ENCODE measurements at regions not wholly inside any gene's neighbourhood (a gene's known extent, or its start where the extent isn't known, plus 50 kb on each side); places are given as distances from the start of the nearest gene placed in this dataset.

DNA sequence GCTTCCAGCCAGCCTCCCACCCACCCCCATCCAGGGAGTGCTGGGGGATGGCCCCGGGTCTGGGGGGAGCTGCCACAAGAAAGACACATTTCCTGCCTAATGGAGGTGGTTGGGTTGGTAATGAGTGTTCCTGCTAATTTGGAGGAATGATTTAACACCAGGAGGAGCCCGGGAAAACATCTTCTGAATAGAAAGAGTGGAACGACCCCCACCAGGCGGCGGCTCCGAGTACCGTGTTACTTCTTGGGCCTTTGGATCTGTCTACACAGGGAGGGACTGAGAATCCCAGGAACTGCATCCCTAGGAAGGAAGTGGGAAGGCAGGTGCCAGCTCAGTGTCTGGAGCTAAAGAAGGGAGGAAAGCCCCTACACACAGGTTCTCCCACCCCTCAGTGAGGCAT, 64.6 kb downstream of the TSPAN17 start:
- no peak overlapping the region for H3K27ac ChIP-seq (ENCODE audit: low read depth, low read length)
- no peak overlapping the region for H3K9ac ChIP-seq (ENCODE audit: low read depth in 1 of 2, low read length in 2 of 2)
- no peaks in the 10 kb centered on the region for H3K36me3 ChIP-seq (ENCODE audit: control insufficient read depth in 1 of 2, insufficient read depth in 2 of 2, low read length in 2 of 2)
- H3K4me3 ChIP-seq (ENCODE audit: low read depth in 1 of 2, low read length in 2 of 2), result no peak overlapping the region
- H3K4me1 ChIP-seq (ENCODE audit: control insufficient read depth in 1 of 2, insufficient read depth in 2 of 2, low read length in 2 of 2), result no peaks in the 10 kb centered on the region
- H3K27me3 ChIP-seq (ENCODE audit: control insufficient read depth in 1 of 2, insufficient read depth in 2 of 2, low read length in 2 of 2), result peaks cover 5 to 10% of the 10 kb centered on the region in 2 donors
- H3K9me3 ChIP-seq (ENCODE audit: control insufficient read depth in 1 of 2, low read length in 2 of 2), result no peaks in the 10 kb centered on the region

DNA sequence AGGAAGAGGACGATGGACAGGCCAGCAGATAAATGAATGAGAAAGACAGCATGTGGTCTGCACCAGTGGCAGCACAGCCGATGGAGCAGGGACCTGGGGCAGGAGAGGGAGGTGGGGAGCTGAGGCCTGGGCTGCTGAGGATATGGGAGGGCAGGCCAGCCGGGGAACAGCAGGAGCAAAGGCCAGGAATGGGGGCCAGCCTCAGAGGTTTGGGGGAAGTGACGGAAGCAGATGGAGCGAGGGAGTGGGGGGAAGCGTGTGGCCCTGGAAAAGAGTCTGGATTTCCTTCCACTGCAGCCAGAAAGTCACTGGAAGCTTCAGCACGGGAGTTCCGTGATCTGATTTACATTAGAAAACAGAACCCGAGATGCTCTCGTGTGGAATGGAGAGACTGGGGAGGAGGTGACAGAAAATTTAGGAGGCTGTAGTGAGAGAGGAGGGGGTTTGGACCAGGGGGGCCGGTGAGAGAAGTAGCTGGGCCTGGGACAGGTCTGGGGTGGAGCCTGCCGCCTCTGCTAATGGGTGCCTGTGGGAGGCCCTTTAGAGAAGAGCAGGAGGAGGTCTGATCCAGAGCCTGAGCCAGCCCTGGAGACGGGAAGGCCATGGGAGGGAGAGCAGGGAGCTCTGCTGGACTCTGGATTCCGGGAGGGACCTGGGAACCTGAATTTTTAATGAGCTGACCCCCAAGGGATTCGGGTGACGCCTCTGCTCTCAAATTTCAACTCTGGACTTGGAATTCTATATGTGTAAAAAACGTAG, 65.4 kb downstream of the TSPAN17 start:
- no peaks in the 10 kb centered on the region for H3K9me3 ChIP-seq (ENCODE audit: control insufficient read depth in 1 of 2, low read length in 2 of 2)
- H3K36me3 ChIP-seq (ENCODE audit: control insufficient read depth in 1 of 2, insufficient read depth in 2 of 2, low read length in 2 of 2), result no peaks in the 10 kb centered on the region
- H3K27me3 ChIP-seq (ENCODE audit: control insufficient read depth in 1 of 2, insufficient read depth in 2 of 2, low read length in 2 of 2), result peaks cover 5 to 13% of the 10 kb centered on the region in 2 donors
- no peak overlapping the region for H3K27ac ChIP-seq (ENCODE audit: low read depth, low read length)
- no peak overlapping the region for H3K4me3 ChIP-seq (ENCODE audit: low read depth in 1 of 2, low read length in 2 of 2)
- H3K4me1 ChIP-seq (ENCODE audit: control insufficient read depth in 1 of 2, insufficient read depth in 2 of 2, low read length in 2 of 2), result no peaks in the 10 kb centered on the region
- H3K9ac ChIP-seq (ENCODE audit: low read depth in 1 of 2, low read length in 2 of 2), result no peak overlapping the region

DNA sequence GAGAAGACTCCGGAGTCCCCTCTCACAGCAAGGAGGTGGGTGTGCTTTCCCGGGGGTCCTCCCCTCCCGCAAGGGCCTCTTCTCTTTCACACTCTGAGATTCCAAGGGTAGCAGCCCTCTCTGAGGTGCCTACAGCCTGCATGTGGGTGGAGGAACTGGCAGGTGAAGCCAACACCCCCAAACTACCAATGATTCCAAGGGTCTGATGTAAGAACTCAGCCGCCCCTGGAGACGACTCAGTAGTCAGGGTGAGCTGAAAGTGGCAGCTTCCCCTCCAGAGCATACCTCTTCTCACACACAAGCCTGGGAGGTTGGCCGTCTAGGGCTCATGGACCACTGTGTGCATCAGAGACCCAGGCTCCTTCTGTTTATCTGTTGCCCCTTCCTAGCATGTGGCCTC, 66.1 kb downstream of the TSPAN17 start:
- no peak overlapping the region for H3K9ac ChIP-seq (ENCODE audit: low read depth in 1 of 2, low read length in 2 of 2)
- no peak overlapping the region for H3K27ac ChIP-seq (ENCODE audit: low read depth, low read length)
- H3K36me3 ChIP-seq (ENCODE audit: control insufficient read depth in 1 of 2, insufficient read depth in 2 of 2, low read length in 2 of 2), result no peaks in the 10 kb centered on the region
- H3K27me3 ChIP-seq (ENCODE audit: control insufficient read depth in 1 of 2, insufficient read depth in 2 of 2, low read length in 2 of 2), result peaks cover 5 to 13% of the 10 kb centered on the region in 2 donors
- no peaks in the 10 kb centered on the region for H3K4me1 ChIP-seq (ENCODE audit: control insufficient read depth in 1 of 2, insufficient read depth in 2 of 2, low read length in 2 of 2)
- H3K9me3 ChIP-seq (ENCODE audit: control insufficient read depth in 1 of 2, low read length in 2 of 2), result no peaks in the 10 kb centered on the region
- no peak overlapping the region for H3K4me3 ChIP-seq (ENCODE audit: low read depth in 1 of 2, low read length in 2 of 2)

DNA sequence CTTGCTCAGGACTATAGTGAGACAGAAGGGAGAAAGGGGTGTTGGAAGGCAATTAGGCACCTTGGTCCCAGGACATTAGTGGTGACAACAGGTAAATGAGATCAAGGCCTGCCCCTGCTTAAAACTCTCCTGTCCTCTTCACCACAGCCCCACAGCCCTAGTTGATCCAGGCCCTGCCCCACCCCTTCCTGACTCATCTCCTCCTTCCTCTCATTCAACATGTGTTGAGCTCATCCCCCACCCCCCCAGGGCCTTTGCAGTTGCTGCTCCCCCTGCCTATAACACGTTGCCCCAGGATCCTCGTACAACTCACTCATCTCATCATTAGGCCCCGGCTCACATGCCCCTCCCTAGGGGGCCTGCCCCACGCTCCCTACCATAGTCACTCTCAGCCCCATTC, 66.8 kb downstream of the TSPAN17 start:
- H3K36me3 ChIP-seq (ENCODE audit: control insufficient read depth in 1 of 2, insufficient read depth in 2 of 2, low read length in 2 of 2), result no peaks in the 10 kb centered on the region
- peaks cover 5 to 15% of the 10 kb centered on the region in 2 donors for H3K27me3 ChIP-seq (ENCODE audit: control insufficient read depth in 1 of 2, insufficient read depth in 2 of 2, low read length in 2 of 2)
- no peak overlapping the region for H3K4me3 ChIP-seq (ENCODE audit: low read depth in 1 of 2, low read length in 2 of 2)
- no peak overlapping the region for H3K9ac ChIP-seq (ENCODE audit: low read depth in 1 of 2, low read length in 2 of 2)
- no peak overlapping the region for H3K27ac ChIP-seq (ENCODE audit: low read depth, low read length)
- H3K9me3 ChIP-seq (ENCODE audit: control insufficient read depth in 1 of 2, low read length in 2 of 2), result no peaks in the 10 kb centered on the region
- no peaks in the 10 kb centered on the region for H3K4me1 ChIP-seq (ENCODE audit: control insufficient read depth in 1 of 2, insufficient read depth in 2 of 2, low read length in 2 of 2)

DNA sequence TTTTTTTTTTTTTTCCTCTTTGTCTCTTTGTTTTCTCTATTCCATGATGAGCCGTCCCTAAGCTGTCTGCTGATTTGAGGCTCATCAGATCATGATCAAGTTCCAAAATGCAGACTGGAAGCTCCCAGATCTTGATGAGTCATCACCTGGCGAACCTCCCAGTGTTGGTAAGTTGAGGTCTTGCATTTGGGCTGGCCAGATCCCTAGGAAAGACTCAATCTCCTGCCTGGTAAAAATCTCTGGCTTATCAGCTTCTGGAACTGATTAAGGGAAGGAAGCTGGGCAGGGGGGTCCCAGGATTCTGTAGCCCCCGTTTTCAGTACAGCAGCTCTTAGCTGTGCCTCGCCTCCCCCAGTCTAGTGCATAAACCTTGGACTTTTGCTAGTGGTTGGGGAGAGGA, 69.0 kb downstream of the TSPAN17 start:
- H3K27ac ChIP-seq (ENCODE audit: low read depth, low read length), result no peak overlapping the region
- no peaks in the 10 kb centered on the region for H3K4me1 ChIP-seq (ENCODE audit: control insufficient read depth in 1 of 2, insufficient read depth in 2 of 2, low read length in 2 of 2)
- H3K4me3 ChIP-seq (ENCODE audit: low read depth in 1 of 2, low read length in 2 of 2), result no peak overlapping the region
- H3K9me3 ChIP-seq (ENCODE audit: control insufficient read depth in 1 of 2, low read length in 2 of 2), result no peaks in the 10 kb centered on the region
- H3K9ac ChIP-seq (ENCODE audit: low read depth in 1 of 2, low read length in 2 of 2), result no peak overlapping the region
- no peaks in the 10 kb centered on the region for H3K36me3 ChIP-seq (ENCODE audit: control insufficient read depth in 1 of 2, insufficient read depth in 2 of 2, low read length in 2 of 2)
- H3K27me3 ChIP-seq (ENCODE audit: control insufficient read depth in 1 of 2, insufficient read depth in 2 of 2, low read length in 2 of 2), result peaks cover 0 to 27% of the 10 kb centered on the region in 2 donors

DNA sequence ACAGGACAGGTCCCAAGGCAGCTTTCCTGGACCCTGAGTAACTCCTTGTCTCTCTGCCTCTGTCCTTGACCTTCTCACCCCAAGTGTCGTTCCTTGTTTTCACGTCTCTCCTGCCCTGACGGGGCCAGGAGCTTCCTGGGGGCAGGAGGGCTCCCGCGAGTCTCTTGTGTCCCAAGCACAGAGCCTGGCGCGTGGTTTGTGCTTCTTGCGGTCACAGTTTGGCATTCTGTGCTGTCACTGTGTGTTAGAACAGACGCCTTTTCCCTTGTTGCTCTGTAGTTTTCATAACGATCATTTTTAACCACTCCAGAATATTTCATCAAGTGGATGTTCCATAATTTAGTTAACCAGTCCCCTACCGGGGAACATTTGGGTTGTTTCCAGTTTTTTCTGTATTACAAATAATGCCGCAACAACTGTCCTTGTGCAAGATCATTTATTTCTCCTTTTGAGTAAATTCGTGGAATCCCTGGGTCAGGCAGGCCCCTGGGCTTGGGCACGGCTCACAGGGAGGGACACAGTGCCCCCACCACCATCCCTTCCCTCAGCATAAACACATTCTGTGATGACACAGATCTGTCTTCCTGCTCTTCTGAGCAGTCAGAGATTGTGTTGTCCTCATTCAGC, 71.9 kb downstream of the TSPAN17 start:
- Histone ChIP-seq H3K4me3 (ENCODE audit: low read depth in 1 of 2, low read length in 2 of 2) (no peak overlapping the region), H3K9ac (ENCODE audit: low read depth in 1 of 2, low read length in 2 of 2) (no peak overlapping the region), H3K27me3 (ENCODE audit: control insufficient read depth in 1 of 2, insufficient read depth in 2 of 2, low read length in 2 of 2) (peaks cover 0 to 31% of the 10 kb centered on the region in 2 donors), H3K36me3 (ENCODE audit: control insufficient read depth in 1 of 2, insufficient read depth in 2 of 2, low read length in 2 of 2) (no peaks in the 10 kb centered on the region), H3K27ac (ENCODE audit: low read depth, low read length) (no peak overlapping the region), H3K4me1 (ENCODE audit: control insufficient read depth in 1 of 2, insufficient read depth in 2 of 2, low read length in 2 of 2) (no peaks in the 10 kb centered on the region), H3K9me3 (ENCODE audit: control insufficient read depth in 1 of 2, low read length in 2 of 2) (no peaks in the 10 kb centered on the region)

DNA sequence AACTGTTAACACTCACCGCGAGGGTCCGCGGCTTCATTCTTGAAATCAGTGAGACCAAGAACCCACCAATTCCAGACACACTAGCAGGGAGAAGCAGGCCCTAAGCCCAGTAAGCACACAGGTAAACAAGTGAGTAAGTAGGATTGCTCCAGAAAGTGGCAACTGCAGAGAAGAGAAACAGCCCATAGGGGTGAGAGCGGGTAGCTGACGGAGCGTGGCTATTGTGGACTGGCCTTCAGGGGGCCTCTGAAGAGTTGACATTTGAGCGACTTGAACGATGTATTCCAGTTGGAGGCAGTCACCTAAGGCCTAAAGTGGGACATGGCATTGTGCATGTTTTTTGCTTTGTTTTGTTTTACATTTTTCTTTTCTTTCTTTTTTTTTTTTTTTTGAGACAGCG, 74.2 kb downstream of the TSPAN17 start:
- Histone ChIP-seq H3K9me3 (ENCODE audit: control insufficient read depth in 1 of 2, low read length in 2 of 2) (no peaks in the 10 kb centered on the region), H3K9ac (ENCODE audit: low read depth in 1 of 2, low read length in 2 of 2) (no peak overlapping the region), H3K4me3 (ENCODE audit: low read depth in 1 of 2, low read length in 2 of 2) (no peak overlapping the region), H3K4me1 (ENCODE audit: control insufficient read depth in 1 of 2, insufficient read depth in 2 of 2, low read length in 2 of 2) (no peaks in the 10 kb centered on the region), H3K36me3 (ENCODE audit: control insufficient read depth in 1 of 2, insufficient read depth in 2 of 2, low read length in 2 of 2) (no peaks in the 10 kb centered on the region), H3K27ac (ENCODE audit: low read depth, low read length) (no peak overlapping the region), H3K27me3 (ENCODE audit: control insufficient read depth in 1 of 2, insufficient read depth in 2 of 2, low read length in 2 of 2) (peaks cover 0 to 36% of the 10 kb centered on the region in 2 donors)

DNA sequence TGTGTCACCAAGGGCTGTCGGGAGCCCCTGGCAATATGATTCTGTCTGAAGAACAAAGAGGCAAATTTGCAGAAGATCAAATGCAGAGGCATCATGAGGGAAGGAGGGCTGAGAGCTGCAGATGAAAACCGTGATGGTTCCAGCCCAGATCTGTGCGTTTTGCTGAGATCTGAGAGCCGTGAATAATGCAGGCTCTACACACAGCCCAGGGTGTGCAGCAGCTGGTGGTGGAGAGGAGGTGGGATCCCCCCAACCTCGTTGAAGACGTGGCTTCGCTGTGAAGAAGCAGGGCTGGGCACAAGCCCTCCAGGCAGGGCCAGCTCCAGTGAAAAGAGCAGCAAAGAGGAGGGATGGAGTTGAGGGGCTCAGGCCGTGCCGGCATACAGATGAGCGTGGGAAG, 75.5 kb downstream of the TSPAN17 start:
- Histone ChIP-seq H3K9ac (ENCODE audit: low read depth in 1 of 2, low read length in 2 of 2) (no peak overlapping the region), H3K27me3 (ENCODE audit: control insufficient read depth in 1 of 2, insufficient read depth in 2 of 2, low read length in 2 of 2) (peaks cover 0 to 30% of the 10 kb centered on the region in 2 donors), H3K4me1 (ENCODE audit: control insufficient read depth in 1 of 2, insufficient read depth in 2 of 2, low read length in 2 of 2) (no peaks in the 10 kb centered on the region), H3K9me3 (ENCODE audit: control insufficient read depth in 1 of 2, low read length in 2 of 2) (no peaks in the 10 kb centered on the region), H3K4me3 (ENCODE audit: low read depth in 1 of 2, low read length in 2 of 2) (no peak overlapping the region), H3K27ac (ENCODE audit: low read depth, low read length) (no peak overlapping the region), H3K36me3 (ENCODE audit: control insufficient read depth in 1 of 2, insufficient read depth in 2 of 2, low read length in 2 of 2) (no peaks in the 10 kb centered on the region)

DNA sequence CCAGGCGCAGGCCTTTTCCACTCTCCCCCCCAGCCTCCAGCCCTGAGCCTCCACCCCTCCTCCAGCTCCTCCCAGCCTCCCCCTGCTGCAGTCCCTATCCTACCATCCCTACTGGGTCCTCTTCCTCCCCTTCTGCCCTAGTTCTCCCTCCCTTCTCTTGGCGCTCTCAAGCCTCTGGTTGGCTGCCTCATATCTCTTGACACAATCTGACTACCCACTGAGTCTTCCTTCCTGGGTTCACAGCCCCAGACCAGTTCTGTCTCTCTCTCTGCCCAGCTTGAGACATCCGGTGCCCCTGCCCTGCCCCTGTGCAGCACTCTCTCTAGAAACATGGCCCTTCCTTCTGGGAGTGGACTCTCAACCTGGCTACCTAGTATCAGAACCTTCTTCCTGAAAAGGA, 76.2 kb downstream of the TSPAN17 start:
- Histone ChIP-seq H3K9me3 (ENCODE audit: control insufficient read depth in 1 of 2, low read length in 2 of 2) (no peaks in the 10 kb centered on the region), H3K4me1 (ENCODE audit: control insufficient read depth in 1 of 2, insufficient read depth in 2 of 2, low read length in 2 of 2) (no peaks in the 10 kb centered on the region), H3K27me3 (ENCODE audit: control insufficient read depth in 1 of 2, insufficient read depth in 2 of 2, low read length in 2 of 2) (peaks cover 0 to 30% of the 10 kb centered on the region in 2 donors), H3K36me3 (ENCODE audit: control insufficient read depth in 1 of 2, insufficient read depth in 2 of 2, low read length in 2 of 2) (no peaks in the 10 kb centered on the region), H3K9ac (ENCODE audit: low read depth in 1 of 2, low read length in 2 of 2) (no peak overlapping the region), H3K4me3 (ENCODE audit: low read depth in 1 of 2, low read length in 2 of 2) (no peak overlapping the region), H3K27ac (ENCODE audit: low read depth, low read length) (no peak overlapping the region)

DNA sequence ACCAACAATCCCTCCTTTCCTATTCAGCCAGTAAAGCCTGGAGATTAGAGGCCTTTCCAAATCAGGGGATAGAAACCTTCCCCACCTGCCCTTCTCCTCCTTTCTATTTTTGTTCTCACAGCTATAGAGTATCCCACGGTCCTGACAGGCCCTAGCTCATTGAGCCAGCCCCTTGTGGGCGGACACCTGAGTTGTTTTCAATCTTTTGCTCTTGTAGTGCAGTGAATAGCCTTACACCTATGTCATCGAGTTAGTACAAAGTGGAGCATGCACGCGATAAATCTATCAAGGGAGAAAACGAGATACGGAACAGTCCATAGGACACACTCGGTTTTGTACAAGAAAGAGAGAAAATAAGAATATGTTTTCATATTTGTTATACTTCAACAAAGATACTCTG, 77.2 kb downstream of the TSPAN17 start:
- Histone ChIP-seq H3K36me3 (ENCODE audit: control insufficient read depth in 1 of 2, insufficient read depth in 2 of 2, low read length in 2 of 2) (no peaks in the 10 kb centered on the region), H3K27ac (ENCODE audit: low read depth, low read length) (no peak overlapping the region), H3K27me3 (ENCODE audit: control insufficient read depth in 1 of 2, insufficient read depth in 2 of 2, low read length in 2 of 2) (peaks cover 0 to 28% of the 10 kb centered on the region in 2 donors), H3K4me3 (ENCODE audit: low read depth in 1 of 2, low read length in 2 of 2) (no peak overlapping the region), H3K4me1 (ENCODE audit: control insufficient read depth in 1 of 2, insufficient read depth in 2 of 2, low read length in 2 of 2) (no peaks in the 10 kb centered on the region), H3K9me3 (ENCODE audit: control insufficient read depth in 1 of 2, low read length in 2 of 2) (no peaks in the 10 kb centered on the region), H3K9ac (ENCODE audit: low read depth in 1 of 2, low read length in 2 of 2) (no peak overlapping the region)

Data from duodenal mucosa (tissue), 2 donors.